B cell (primary cell): ENCODE measurements at regions not wholly inside any gene's neighbourhood (a gene's known extent, or its start where the extent isn't known, plus 50 kb on each side); places are given as distances from the start of the nearest gene placed in this dataset.

ENCODE experiments used
- ATAC-seq: fragments of 200-7000 bp; cut with Tn5 transposase; one replicate; pipeline ENCODE4 v1.10.0; 2021; ENCODE audit warnings: low read depth, mild to moderate bottlenecking, moderate number of reproducible peaks, moderate library complexity
- CTCF ChIA-PET: fragments of 350-600 bp; sonication (Branson Sonifier 250); formaldehyde crosslinking; loops from one replicate; lab custom pipeline; 2021; ENCODE audit warnings: antibody characterized with exemption, inconsistent platforms; lab: Charles Lee
- POLR2A ChIA-PET: fragments of 350-600 bp; sonication (Branson Sonifier 250); formaldehyde crosslinking; loops from one replicate; lab custom pipeline; 2021; ENCODE audit warnings: antibody characterized with exemption; lab: Charles Lee
- DNase-seq: peaks from one replicate; pipeline ENCODE4 v3.0.0; 2013
- H2AFZ ChIP-seq: 2 replicates; pipeline ENCODE4 v1.6.1; 2012; ENCODE audit warnings: mild to moderate bottlenecking, low read depth, low read length; ENCODE audit not compliant: insufficient read depth, poor library complexity, severe bottlenecking
- H3K27ac ChIP-seq, 2 donors: 1 replicate in 1 of 2; 2 replicates in 1 of 2; pipeline ENCODE4 v1.5.1; 2012 to 2013; ENCODE audit warnings: low read length in 2 of 2, mild to moderate bottlenecking in 2 of 2, moderate library complexity in 1 of 2
- H3K27me3 ChIP-seq, 4 experiments: fragments of 200-600 bp in 1 of 4; sonication (generic) in 1 of 4; replicated peaks in 1 of 4; 1 replicate in 2 of 4; 2 replicates in 2 of 4; pipeline versions ENCODE4 v1.6.1 to v1.7.0; 2013 to 2016; ENCODE audit warnings: low read length in 3 of 4, mild to moderate bottlenecking in 2 of 4, mixed read lengths in 1 of 4, moderate library complexity in 1 of 4; ENCODE audit not compliant: insufficient read depth in 4 of 4, control insufficient read depth in 3 of 4; ENCODE audit errors: control extremely low read depth in 1 of 4
- H3K36me3 ChIP-seq, 2 experiments: replicated peaks in 1 of 2; 1 replicate in 1 of 2; 2 replicates in 1 of 2; pipeline versions ENCODE4 v1.6.1 to v1.7.1; 2013; ENCODE audit warnings: low read length in 1 of 2; ENCODE audit not compliant: insufficient read depth in 2 of 2, control insufficient read depth in 1 of 2; ENCODE audit errors: control extremely low read depth in 1 of 2, extremely low read depth in 1 of 2
- H3K4me1 ChIP-seq, 2 donors: fragments of 200-600 bp in 1 of 2; sonication (generic) in 1 of 2; 1 replicate in 1 of 2; 2 replicates in 1 of 2; pipeline versions ENCODE4 v1.5.1 to v1.6.1; 2013 to 2017; ENCODE audit warnings: low read length in 2 of 2; ENCODE audit not compliant: control insufficient read depth in 2 of 2, insufficient read depth in 2 of 2
- H3K4me2 ChIP-seq: replicated peaks from 2 replicates; pipeline ENCODE3; 2012; ENCODE audit warnings: mild to moderate bottlenecking, low read depth, low read length; ENCODE audit not compliant: poor library complexity, severe bottlenecking
- H3K4me3 ChIP-seq, 5 experiments: fragments of 200-600 bp in 1 of 5; sonication (generic) in 1 of 5; 1 replicate in 3 of 5; 2 replicates in 2 of 5; pipeline versions ENCODE4 v1.5.1 to v1.7.0; 2011 to 2016; ENCODE audit warnings: low read length in 4 of 5, mild to moderate bottlenecking in 4 of 5, low read depth in 2 of 5, control low read depth in 1 of 5, moderate library complexity in 1 of 5; ENCODE audit not compliant: insufficient read depth in 1 of 5; ENCODE audit errors: control extremely low read depth in 1 of 5, extremely low read depth in 1 of 5
- H3K79me2 ChIP-seq: fragments of 200-600 bp; sonication (generic); one replicate; pipeline ENCODE4 v1.6.0; 2016; ENCODE audit warnings: low read length; ENCODE audit not compliant: control insufficient read depth, insufficient read depth
- H3K9ac ChIP-seq: fragments of 200-600 bp; sonication (generic); 2 replicates; pipeline ENCODE4 v1.6.1; 2017; ENCODE audit warnings: mild to moderate bottlenecking, low read length, moderate library complexity
- H3K9me3 ChIP-seq, 3 donors: one replicate each; pipeline versions ENCODE4 v1.6.1 to v1.7.1; 2013; ENCODE audit warnings: low read length in 2 of 3; ENCODE audit not compliant: control insufficient read depth in 2 of 3, insufficient read depth in 1 of 3; ENCODE audit errors: control extremely low read depth in 1 of 3
- H4K20me1 ChIP-seq: 2 replicates; pipeline ENCODE4 v1.6.0; 2012; ENCODE audit warnings: mild to moderate bottlenecking, low read length; ENCODE audit not compliant: insufficient read depth, control insufficient read depth, poor library complexity, severe bottlenecking
- H3K27ac Mint-ChIP-seq: one replicate; pipeline ENCODE4 v1.8.0; 2021; ENCODE audit warnings: mixed read lengths
- H3K27me3 Mint-ChIP-seq: one replicate; pipeline ENCODE4 v1.8.0; 2021; ENCODE audit warnings: mixed read lengths
- H3K4me1 Mint-ChIP-seq: one replicate; pipeline ENCODE4 v1.8.0; 2021; ENCODE audit warnings: mixed read lengths
- H3K4me3 Mint-ChIP-seq: one replicate; pipeline ENCODE4 v1.8.0; 2021; ENCODE audit warnings: mixed read lengths
- H3K9me3 Mint-ChIP-seq: one replicate; pipeline ENCODE4 v1.8.0; 2022; ENCODE audit warnings: mixed read lengths; ENCODE audit not compliant: insufficient read depth
- EZH2 ChIP-seq: IDR thresholded peaks from 2 replicates; pipeline ENCODE4 v1.6.1; 2012; ENCODE audit warnings: borderline replicate concordance, low read depth, mild to moderate bottlenecking, moderate library complexity, low read length; ENCODE audit not compliant: insufficient read depth, poor library complexity, severe bottlenecking
- WGBS: methylation state at CpG from one replicate; pipeline ENCODE4 v1.1.5; 2013; ENCODE audit warnings: missing lambda C conversion rate; ENCODE audit not compliant: insufficient coverage; 5-methylcytosine and 5-hydroxymethylcytosine counted together
- intact Hi-C: fragments of 100-400 bp; cut with micrococcal nuclease; formaldehyde crosslinking; loops from one replicate; pipeline ENCODE4 v1.10.0; 2022
- TF ChIP-seq, protein P1 (sequence below): fragments of 200-600 bp; IDR thresholded peaks from one replicate; pipeline ENCODE4 v1.8.0; 2022; ENCODE audit warnings: antibody characterized with exemption, mild to moderate bottlenecking

GRCh38 chr7:54879776-54880175 is 120.8 kb upstream of the SEC61G start:
- H3K27me3 Mint-ChIP-seq, result no peaks in the 10 kb centered on the region
- Histone ChIP-seq H3K4me2 (no peak overlapping the region), H3K27me3 (no peaks in the 10 kb centered on the region), H2AFZ (no peak overlapping the region), H3K4me3 (no peak overlapping the region), H3K9me3 (no peaks in the 10 kb centered on the region), H3K79me2 (no peaks in the 10 kb centered on the region), H3K36me3 (no peaks in the 10 kb centered on the region), H3K9ac (no peak overlapping the region), H3K4me1 (no peaks in the 10 kb centered on the region), H3K27ac (no peak overlapping the region), H4K20me1 (no peaks in the 10 kb centered on the region)
- POLR2A ChIA-PET, result no interaction called here
- ATAC-seq (no peak), DNase-seq (no peak)
- CTCF ChIA-PET, result no interaction called here
- WGBS, result 89% methylated on average over 2 of the region's 2 CpGs
- intact Hi-C loops, result no loop called here
- no peak for TF ChIP-seq EZH2
- TF ChIP-seq, protein P1, sequence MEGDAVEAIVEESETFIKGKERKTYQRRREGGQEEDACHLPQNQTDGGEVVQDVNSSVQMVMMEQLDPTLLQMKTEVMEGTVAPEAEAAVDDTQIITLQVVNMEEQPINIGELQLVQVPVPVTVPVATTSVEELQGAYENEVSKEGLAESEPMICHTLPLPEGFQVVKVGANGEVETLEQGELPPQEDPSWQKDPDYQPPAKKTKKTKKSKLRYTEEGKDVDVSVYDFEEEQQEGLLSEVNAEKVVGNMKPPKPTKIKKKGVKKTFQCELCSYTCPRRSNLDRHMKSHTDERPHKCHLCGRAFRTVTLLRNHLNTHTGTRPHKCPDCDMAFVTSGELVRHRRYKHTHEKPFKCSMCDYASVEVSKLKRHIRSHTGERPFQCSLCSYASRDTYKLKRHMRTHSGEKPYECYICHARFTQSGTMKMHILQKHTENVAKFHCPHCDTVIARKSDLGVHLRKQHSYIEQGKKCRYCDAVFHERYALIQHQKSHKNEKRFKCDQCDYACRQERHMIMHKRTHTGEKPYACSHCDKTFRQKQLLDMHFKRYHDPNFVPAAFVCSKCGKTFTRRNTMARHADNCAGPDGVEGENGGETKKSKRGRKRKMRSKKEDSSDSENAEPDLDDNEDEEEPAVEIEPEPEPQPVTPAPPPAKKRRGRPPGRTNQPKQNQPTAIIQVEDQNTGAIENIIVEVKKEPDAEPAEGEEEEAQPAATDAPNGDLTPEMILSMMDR, result no peak
- no peak overlapping the region for H3K27ac Mint-ChIP-seq
- no peaks in the 10 kb centered on the region for H3K4me1 Mint-ChIP-seq
- no peak overlapping the region for H3K4me3 Mint-ChIP-seq
- H3K9me3 Mint-ChIP-seq, result no peaks in the 10 kb centered on the region

GRCh38 chr7:54880326-54880989 is 121.4 kb upstream of the SEC61G start:
- H2AFZ ChIP-seq, result no peak overlapping the region
- H3K4me2 ChIP-seq, result no peak overlapping the region
- H4K20me1 ChIP-seq, result no peaks in the 10 kb centered on the region
- no peaks in the 10 kb centered on the region for H3K9me3 ChIP-seq
- Mint-ChIP-seq H3K27me3 (no peaks in the 10 kb centered on the region), H3K9me3 (no peaks in the 10 kb centered on the region), H3K27ac (no peak overlapping the region), H3K4me3 (no peak overlapping the region), H3K4me1 (no peaks in the 10 kb centered on the region)
- CTCF ChIA-PET, result no interaction called here
- no peaks in the 10 kb centered on the region for H3K36me3 ChIP-seq
- no peak for TF ChIP-seq EZH2
- TF ChIP-seq, protein P1, result no peak
- ATAC-seq (no peak), DNase-seq (no peak)
- no peak overlapping the region for H3K9ac ChIP-seq
- H3K79me2 ChIP-seq, result no peaks in the 10 kb centered on the region
- H3K27me3 ChIP-seq, result no peaks in the 10 kb centered on the region
- intact Hi-C loops, result no loop called here
- 87% methylated on average over 7 of the region's 11 CpGs for WGBS
- H3K4me3 ChIP-seq, result no peak overlapping the region
- no peak overlapping the region for H3K27ac ChIP-seq
- H3K4me1 ChIP-seq, result no peaks in the 10 kb centered on the region
- POLR2A ChIA-PET, result no interaction called here
